ENCODE measurements at regions not wholly inside any gene's neighbourhood (a gene's known extent, or its start where the extent isn't known, plus 50 kb on each side); places are given as distances from the start of the nearest gene placed in this dataset.

GRCh38 chr1:232555494-232556210 is 74.3 kb downstream of the SIPA1L2 start:
- DNase-seq, result no peak

- no peak for DNase-seq
Measured at GRCh38 chr1:232554409-232554808, 75.5 kb downstream of the SIPA1L2 start.

- DNase-seq, result no peak
Measured at GRCh38 chr1:232553809-232554208, 76.1 kb downstream of the SIPA1L2 start.

GRCh38 chr1:232553050-232553754 is 76.7 kb downstream of the SIPA1L2 start:
- no peak for DNase-seq

- DNase-seq, result no peak
Measured at GRCh38 chr1:232551386-232551785, 78.5 kb downstream of the SIPA1L2 start.

GRCh38 chr1:232550007-232550406 is 79.9 kb downstream of the SIPA1L2 start:
- DNase-seq, result no peak

- no peak for DNase-seq
Measured at GRCh38 chr1:232548691-232549090, 81.2 kb downstream of the SIPA1L2 start.

GRCh38 chr1:232547938-232548484 is 81.9 kb downstream of the SIPA1L2 start:
- DNase-seq, result no peak

- no peak for DNase-seq
Measured at GRCh38 chr1:232542633-232543593, 87.0 kb downstream of the SIPA1L2 start.

- DNase-seq, result no peak
Measured at GRCh38 chr1:232538943-232539302, 91.0 kb downstream of the SIPA1L2 start.

GRCh38 chr1:232538224-232538942 is 91.5 kb downstream of the SIPA1L2 start:
- DNase-seq, result no peak

- no peak for DNase-seq
Measured at GRCh38 chr1:232534552-232535517, 95.1 kb downstream of the SIPA1L2 start.

- DNase-seq, result no peak
Measured at GRCh38 chr1:232533328-232533727, 96.6 kb downstream of the SIPA1L2 start.

- no peak for DNase-seq
Measured at GRCh38 chr1:232532901-232533300, 97.0 kb downstream of the SIPA1L2 start.

GRCh38 chr1:232531291-232531690 is 98.6 kb downstream of the SIPA1L2 start:
- DNase-seq, result no peak

GRCh38 chr1:232529747-232530146 is 100.2 kb downstream of the SIPA1L2 start:
- no peak for DNase-seq

- DNase-seq, result no peak
Measured at GRCh38 chr1:232528472-232529089, 101.4 kb downstream of the SIPA1L2 start.

GRCh38 chr1:232524056-232524455 is 105.9 kb downstream of the SIPA1L2 start:
- no peak for DNase-seq

GRCh38 chr1:232522189-232522588 is 107.7 kb downstream of the SIPA1L2 start:
- no peak for DNase-seq

- DNase-seq, result no peak
Measured at GRCh38 chr1:232521660-232522059, 108.3 kb downstream of the SIPA1L2 start.

GRCh38 chr1:232519186-232519585 is 110.7 kb downstream of the SIPA1L2 start:
- no peak for DNase-seq

Data from amniotic stem cell (primary cell).